ENCODE measurements at regions not wholly inside any gene's neighbourhood (a gene's known extent, or its start where the extent isn't known, plus 50 kb on each side); places are given as distances from the start of the nearest gene placed in this dataset.

- Histone ChIP-seq H3K9me3 (ENCODE audit: low read length) (no peaks in the 10 kb centered on the region), H3F3A (ENCODE audit: insufficient read depth, low read length, poor library complexity, severe bottlenecking) (no peaks in the 10 kb centered on the region), H3K4me3 (ENCODE audit: low read length) (no peak overlapping the region), H2AFZ (ENCODE audit: low read depth, low read length) (no peak overlapping the region), H3K9ac (ENCODE audit: low read length) (no peak overlapping the region), H3K79me2 (replicated peaks; ENCODE audit: insufficient read depth, low read length) (no peaks in the 10 kb centered on the region), H3K27ac (ENCODE audit: low read length) (no peak overlapping the region), H3K4me2 (ENCODE audit: low read length) (no peak overlapping the region), H3K9me2 (ENCODE audit: insufficient read depth, low read length) (no peaks in the 10 kb centered on the region), H4K20me1 (ENCODE audit: insufficient read depth) (no peaks in the 10 kb centered on the region), H3K36me3 (ENCODE audit: insufficient read depth, low read length) (no peaks in the 10 kb centered on the region), H3K27me3 (ENCODE audit: insufficient read depth, low read depth, low read length) (no peaks in the 10 kb centered on the region)
- no peak for TF ChIP-seq RAD21 (conservative IDR thresholded peaks at IDR 0.05)
Measured at GRCh38 chr2:8631465-8632005, 50.3 kb upstream of the ID2 start.

Small RNAs in the stretch of these regions (small RNA-seq; reads per million reads assigned to genes)
- gene AC092580.3 (0 reads per million in 3 experiments), gene RNU6ATAC37P (0 to 0.41 (median 0.06) reads per million in 3 experiments), gene SNRPEP5 (0 reads per million in 3 experiments)

Data from neural cell (in vitro differentiated cells).